HG02885 (cell line): ENCODE measurements at regions not wholly inside any gene's neighbourhood (a gene's known extent, or its start where the extent isn't known, plus 50 kb on each side); places are given as distances from the start of the nearest gene placed in this dataset.

Experiments
- ATAC-seq: cut with Tn5 transposase; IDR thresholded peaks from one replicate; pipeline ENCODE4 v1.9.1; 2021; ENCODE audit warnings: mild to moderate bottlenecking; ENCODE audit not compliant: unreplicated experiment, poor library complexity

GRCh38 chr10:107880185-107880584 lies 715.7 kb upstream of the SORCS1 start:
- ATAC-seq, result no peak

GRCh38 chr10:107873007-107873406 lies 708.5 kb upstream of the SORCS1 start:
- ATAC-seq, result no peak

GRCh38 chr10:107865691-107866090 lies 701.2 kb upstream of the SORCS1 start:
- ATAC-seq, result no peak

- ATAC-seq, result no peak
Measured at GRCh38 chr10:107859065-107859464, 694.6 kb upstream of the SORCS1 start.

- ATAC-seq, result no peak
Measured at GRCh38 chr10:107856047-107856315, 691.5 kb upstream of the SORCS1 start.

- no peak for ATAC-seq
Measured at GRCh38 chr10:107855301-107856046, 691.0 kb upstream of the SORCS1 start.

GRCh38 chr10:107848726-107849360 lies 684.3 kb upstream of the SORCS1 start:
- ATAC-seq, result no peak

- no peak for ATAC-seq
Measured at GRCh38 chr10:107847620-107848019, 683.1 kb upstream of the SORCS1 start.

GRCh38 chr10:107834706-107835105 lies 670.2 kb upstream of the SORCS1 start:
- no peak for ATAC-seq

GRCh38 chr10:107831772-107832171 lies 667.3 kb upstream of the SORCS1 start:
- ATAC-seq, result no peak

GRCh38 chr10:107829161-107829560 lies 664.7 kb upstream of the SORCS1 start:
- no peak for ATAC-seq

- ATAC-seq, result no peak
Measured at GRCh38 chr10:107826171-107826570, 661.7 kb upstream of the SORCS1 start.

GRCh38 chr10:107814865-107815487 lies 650.5 kb upstream of the SORCS1 start:
- peak; percentile 68 for ATAC-seq

GRCh38 chr10:107813451-107814162 lies 649.1 kb upstream of the SORCS1 start:
- ATAC-seq, result no peak

GRCh38 chr10:107809889-107810288 lies 645.4 kb upstream of the SORCS1 start:
- ATAC-seq, result no peak

- ATAC-seq, result no peak
Measured at GRCh38 chr10:107807836-107808235, 643.3 kb upstream of the SORCS1 start.

GRCh38 chr10:107806026-107806425 lies 641.5 kb upstream of the SORCS1 start:
- ATAC-seq, result no peak

GRCh38 chr10:107803546-107803945 lies 639.0 kb upstream of the SORCS1 start:
- ATAC-seq, result no peak

GRCh38 chr10:107800061-107800460 lies 635.6 kb upstream of the SORCS1 start:
- no peak for ATAC-seq

GRCh38 chr10:107790271-107790670 lies 625.8 kb upstream of the SORCS1 start:
- ATAC-seq, result no peak

GRCh38 chr10:107771066-107771465 lies 606.6 kb upstream of the SORCS1 start:
- no peak for ATAC-seq
